ENCODE measurements at regions not wholly inside any gene's neighbourhood (a gene's known extent, or its start where the extent isn't known, plus 50 kb on each side); places are given as distances from the start of the nearest gene placed in this dataset.

- Histone ChIP-seq H3K27ac (no peak overlapping the region), H3K9ac (no peak overlapping the region), H4K20me1 (ENCODE audit: insufficient read depth) (no peaks in the 10 kb centered on the region), H3K27me3 (replicated peaks; ENCODE audit: insufficient read depth) (no peaks in the 10 kb centered on the region), H3K79me2 (ENCODE audit: insufficient read depth) (no peaks in the 10 kb centered on the region), H3K9me3 (ENCODE audit: low read depth) (no peaks in the 10 kb centered on the region), H3K4me1 (ENCODE audit: insufficient read depth) (no peaks in the 10 kb centered on the region), H3K4me3 (no peak overlapping the region), H2AFZ (no peak overlapping the region), H3F3A (ENCODE audit: insufficient read depth) (no peaks in the 10 kb centered on the region), H3K36me3 (ENCODE audit: low read depth) (no peaks in the 10 kb centered on the region), H3K4me2 (ENCODE audit: unreplicated experiment) (no peak overlapping the region), H3K9me2 (ENCODE audit: insufficient read depth) (no peaks in the 10 kb centered on the region)
- no peak for TF ChIP-seq EZH2phosphoT487 (IDR thresholded peaks at IDR 0.05; ENCODE audit: insufficient read depth, low read depth)
- TF ChIP-seq EZH2 (IDR thresholded peaks at IDR 0.05; ENCODE audit: insufficient read depth, poor library complexity, severe bottlenecking) = no peak
- in situ Hi-C loops (cut with MboI) = no loop called here
- 16 to 22% methylated on average over 3 of the region's 3 CpGs for WGBS, 2 experiments (ENCODE audit: low coverage in 1 of 2, low lambda C conversion rate in 2 of 2, missing lambda C conversion rate in 2 of 2)
- DNase-seq = no peak
Measured at GRCh38 chr1:187933562-187934419, 1105.0 kb downstream of the PLA2G4A start.

- no peaks in the 10 kb centered on the region for H3K9me2 ChIP-seq (ENCODE audit: insufficient read depth)
- H3K9ac ChIP-seq = no peak overlapping the region
- no peaks in the 10 kb centered on the region for H4K20me1 ChIP-seq (ENCODE audit: insufficient read depth)
- TF ChIP-seq EZH2 (IDR thresholded peaks at IDR 0.05; ENCODE audit: insufficient read depth, poor library complexity, severe bottlenecking) (no peak), EZH2phosphoT487 (IDR thresholded peaks at IDR 0.05; ENCODE audit: insufficient read depth, low read depth) (no peak)
- H3K4me2 ChIP-seq (ENCODE audit: unreplicated experiment) = no peak overlapping the region
- H3K27me3 ChIP-seq (replicated peaks; ENCODE audit: insufficient read depth) = no peaks in the 10 kb centered on the region
- H2AFZ ChIP-seq = no peak overlapping the region
- no peaks in the 10 kb centered on the region for H3F3A ChIP-seq (ENCODE audit: insufficient read depth)
- no peaks in the 10 kb centered on the region for H3K9me3 ChIP-seq (ENCODE audit: low read depth)
- H3K4me3 ChIP-seq = no peak overlapping the region
- WGBS, 2 experiments (ENCODE audit: low coverage in 1 of 2, low lambda C conversion rate in 2 of 2, missing lambda C conversion rate in 2 of 2) = 8 to 13% methylated on average over 1 of the region's 1 CpG
- DNase-seq = no peak
- no peaks in the 10 kb centered on the region for H3K79me2 ChIP-seq (ENCODE audit: insufficient read depth)
- H3K27ac ChIP-seq = no peak overlapping the region
- H3K4me1 ChIP-seq (ENCODE audit: insufficient read depth) = no peaks in the 10 kb centered on the region
- no peaks in the 10 kb centered on the region for H3K36me3 ChIP-seq (ENCODE audit: low read depth)
- in situ Hi-C loops (cut with MboI) = no loop called here
Measured at GRCh38 chr1:187936667-187937066, 1107.9 kb downstream of the PLA2G4A start.

GRCh38 chr1:187938092-187938491 lies 1109.3 kb downstream of the PLA2G4A start:
- WGBS, 2 experiments (ENCODE audit: low coverage in 1 of 2, low lambda C conversion rate in 2 of 2, missing lambda C conversion rate in 2 of 2) = 13 to 15% methylated on average over 2 of the region's 2 CpGs
- Histone ChIP-seq H3F3A (ENCODE audit: insufficient read depth) (no peaks in the 10 kb centered on the region), H3K27ac (no peak overlapping the region), H3K79me2 (ENCODE audit: insufficient read depth) (no peaks in the 10 kb centered on the region), H3K4me3 (no peak overlapping the region), H3K4me2 (ENCODE audit: unreplicated experiment) (no peak overlapping the region), H3K27me3 (replicated peaks; ENCODE audit: insufficient read depth) (no peaks in the 10 kb centered on the region), H3K36me3 (ENCODE audit: low read depth) (no peaks in the 10 kb centered on the region), H3K4me1 (ENCODE audit: insufficient read depth) (no peaks in the 10 kb centered on the region), H2AFZ (no peak overlapping the region), H4K20me1 (ENCODE audit: insufficient read depth) (no peaks in the 10 kb centered on the region), H3K9ac (no peak overlapping the region), H3K9me3 (ENCODE audit: low read depth) (no peaks in the 10 kb centered on the region), H3K9me2 (ENCODE audit: insufficient read depth) (no peaks in the 10 kb centered on the region)
- in situ Hi-C loops (cut with MboI) = no loop called here
- TF ChIP-seq EZH2 (IDR thresholded peaks at IDR 0.05; ENCODE audit: insufficient read depth, poor library complexity, severe bottlenecking) = no peak
- TF ChIP-seq EZH2phosphoT487 (IDR thresholded peaks at IDR 0.05; ENCODE audit: insufficient read depth, low read depth) = no peak
- no peak for DNase-seq

- Histone ChIP-seq H3K27me3 (replicated peaks; ENCODE audit: insufficient read depth) (no peaks in the 10 kb centered on the region), H3K4me2 (ENCODE audit: unreplicated experiment) (no peak overlapping the region), H3K9me3 (ENCODE audit: low read depth) (no peaks in the 10 kb centered on the region), H3K4me1 (ENCODE audit: insufficient read depth) (no peaks in the 10 kb centered on the region), H3K4me3 (no peak overlapping the region), H2AFZ (no peak overlapping the region), H3K79me2 (ENCODE audit: insufficient read depth) (no peaks in the 10 kb centered on the region), H3F3A (ENCODE audit: insufficient read depth) (no peaks in the 10 kb centered on the region), H3K9ac (no peak overlapping the region), H3K9me2 (ENCODE audit: insufficient read depth) (no peaks in the 10 kb centered on the region), H3K27ac (no peak overlapping the region), H4K20me1 (ENCODE audit: insufficient read depth) (no peaks in the 10 kb centered on the region), H3K36me3 (ENCODE audit: low read depth) (no peaks in the 10 kb centered on the region)
- TF ChIP-seq EZH2phosphoT487 (IDR thresholded peaks at IDR 0.05; ENCODE audit: insufficient read depth, low read depth) (no peak), EZH2 (IDR thresholded peaks at IDR 0.05; ENCODE audit: insufficient read depth, poor library complexity, severe bottlenecking) (no peak)
- in situ Hi-C loops (cut with MboI) = no loop called here
- WGBS, 2 experiments (ENCODE audit: low coverage in 1 of 2, low lambda C conversion rate in 2 of 2, missing lambda C conversion rate in 2 of 2) = 24% methylated on average over 4 of the region's 4 CpGs
- no peak for DNase-seq
Measured at GRCh38 chr1:187942986-187943385, 1114.2 kb downstream of the PLA2G4A start.
